Transverse colon (tissue), 4 donors: ENCODE measurements at regions not wholly inside any gene's neighbourhood (a gene's known extent, or its start where the extent isn't known, plus 50 kb on each side); places are given as distances from the start of the nearest gene placed in this dataset.

ENCODE experiments used
- EP300 ChIP-seq: sonication (generic); formaldehyde crosslinking; IDR thresholded peaks from one replicate; pipeline ENCODE4 v1.6.1; 2017; ENCODE audit warnings: antibody characterized with exemption, low read depth
- POLR2A ChIP-seq: fragments of 450-650 bp; IDR thresholded peaks from one replicate; pipeline ENCODE4 v1.6.1; 2016; ENCODE audit warnings: antibody characterized with exemption, mild to moderate bottlenecking, moderate library complexity
- POLR2AphosphoS5 ChIP-seq, 3 donors: sonication (generic); formaldehyde crosslinking; IDR thresholded peaks; one replicate each; pipeline ENCODE4 v1.6.1; 2016; ENCODE audit warnings: antibody characterized with exemption in 3 of 3
- TF ChIP-seq, protein P1 (sequence below), 5 experiments: fragments of 200-600 bp in 3 of 5; fragments of 450-650 bp in 2 of 5; sonication (generic) in 3 of 5; IDR thresholded peaks; 1 replicate in 2 of 5; 2 replicates in 3 of 5; pipeline ENCODE4 v1.5.1; 2016 to 2017; ENCODE audit warnings: antibody characterized with exemption in 5 of 5, inconsistent platforms in 3 of 5, mild to moderate bottlenecking in 2 of 5, moderate library complexity in 1 of 5

DNA sequence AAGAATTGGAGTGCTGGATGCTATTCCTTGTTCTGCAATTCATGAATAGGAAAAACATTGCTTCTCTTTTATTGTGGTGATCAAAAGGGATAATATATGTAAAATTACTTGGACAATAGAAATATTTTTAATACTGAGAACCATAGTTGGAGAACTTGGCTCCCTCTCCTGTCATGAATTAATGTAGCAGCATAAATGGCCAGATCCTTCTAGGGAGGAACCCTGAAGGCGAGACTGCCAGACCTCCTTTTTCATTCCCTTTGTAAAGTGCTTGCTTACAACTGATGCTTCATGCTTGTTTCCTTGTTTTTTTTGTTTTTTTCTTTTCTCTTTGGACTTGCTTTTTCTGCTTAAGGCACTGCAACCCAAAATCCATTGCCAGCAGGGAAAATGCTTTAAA, 233.6 kb downstream of the SH2D4B start:
- TF ChIP-seq, protein P1, sequence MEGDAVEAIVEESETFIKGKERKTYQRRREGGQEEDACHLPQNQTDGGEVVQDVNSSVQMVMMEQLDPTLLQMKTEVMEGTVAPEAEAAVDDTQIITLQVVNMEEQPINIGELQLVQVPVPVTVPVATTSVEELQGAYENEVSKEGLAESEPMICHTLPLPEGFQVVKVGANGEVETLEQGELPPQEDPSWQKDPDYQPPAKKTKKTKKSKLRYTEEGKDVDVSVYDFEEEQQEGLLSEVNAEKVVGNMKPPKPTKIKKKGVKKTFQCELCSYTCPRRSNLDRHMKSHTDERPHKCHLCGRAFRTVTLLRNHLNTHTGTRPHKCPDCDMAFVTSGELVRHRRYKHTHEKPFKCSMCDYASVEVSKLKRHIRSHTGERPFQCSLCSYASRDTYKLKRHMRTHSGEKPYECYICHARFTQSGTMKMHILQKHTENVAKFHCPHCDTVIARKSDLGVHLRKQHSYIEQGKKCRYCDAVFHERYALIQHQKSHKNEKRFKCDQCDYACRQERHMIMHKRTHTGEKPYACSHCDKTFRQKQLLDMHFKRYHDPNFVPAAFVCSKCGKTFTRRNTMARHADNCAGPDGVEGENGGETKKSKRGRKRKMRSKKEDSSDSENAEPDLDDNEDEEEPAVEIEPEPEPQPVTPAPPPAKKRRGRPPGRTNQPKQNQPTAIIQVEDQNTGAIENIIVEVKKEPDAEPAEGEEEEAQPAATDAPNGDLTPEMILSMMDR (IDR thresholded peaks at IDR 0.05): no peak
- no peak for TF ChIP-seq EP300
- no peak for TF ChIP-seq POLR2AphosphoS5 (IDR thresholded peaks at IDR 0.05)
- TF ChIP-seq POLR2A: no peak
